ENCODE measurements at regions not wholly inside any gene's neighbourhood (a gene's known extent, or its start where the extent isn't known, plus 50 kb on each side); places are given as distances from the start of the nearest gene placed in this dataset.

GRCh38 chr1:106613068-106613467 is 443.4 kb upstream of the PRMT6 start:
- no peaks in the 10 kb centered on the region for H3K27me3 ChIP-seq (ENCODE audit: insufficient read depth, poor library complexity, severe bottlenecking)
- H3K27ac ChIP-seq (replicated peaks), result no peak overlapping the region
- H3K4me3 ChIP-seq (replicated peaks; ENCODE audit: insufficient read depth, low read length), result no peak overlapping the region
- TF ChIP-seq CTCF (IDR thresholded peaks at IDR 0.05; ENCODE audit: insufficient read depth, low read length), result no peak
- no peak for TF ChIP-seq GABPA (IDR thresholded peaks at IDR 0.05; ENCODE audit: low read depth)
- no peak for TF ChIP-seq POLR2AphosphoS5 (IDR thresholded peaks at IDR 0.05; ENCODE audit: low read depth)
- TF ChIP-seq REST (IDR thresholded peaks at IDR 0.05; ENCODE audit: insufficient replicate concordance, low read depth), result no peak
- no peak for TF ChIP-seq SPI1 (IDR thresholded peaks at IDR 0.05; ENCODE audit: borderline replicate concordance, low read depth)
- DNase-seq (ENCODE audit: low read depth in 1 of 2, low spot score in 1 of 2), result no peak

GRCh38 chr1:106613861-106614260 is 442.6 kb upstream of the PRMT6 start:
- no peaks in the 10 kb centered on the region for H3K27me3 ChIP-seq (ENCODE audit: insufficient read depth, poor library complexity, severe bottlenecking)
- no peak for DNase-seq (ENCODE audit: low read depth in 1 of 2, low spot score in 1 of 2)
- no peak overlapping the region for H3K4me3 ChIP-seq (replicated peaks; ENCODE audit: insufficient read depth, low read length)
- H3K27ac ChIP-seq (replicated peaks), result no peak overlapping the region
- TF ChIP-seq REST (IDR thresholded peaks at IDR 0.05; ENCODE audit: insufficient replicate concordance, low read depth) (no peak), SPI1 (IDR thresholded peaks at IDR 0.05; ENCODE audit: borderline replicate concordance, low read depth) (no peak), CTCF (IDR thresholded peaks at IDR 0.05; ENCODE audit: insufficient read depth, low read length) (no peak), POLR2AphosphoS5 (IDR thresholded peaks at IDR 0.05; ENCODE audit: low read depth) (no peak)

GRCh38 chr1:106615473-106615872 is 441.0 kb upstream of the PRMT6 start:
- no peak for DNase-seq (ENCODE audit: low read depth in 1 of 2, low spot score in 1 of 2)
- Histone ChIP-seq H3K27me3 (ENCODE audit: insufficient read depth, poor library complexity, severe bottlenecking) (no peaks in the 10 kb centered on the region), H3K27ac (replicated peaks) (no peak overlapping the region), H3K4me3 (replicated peaks; ENCODE audit: insufficient read depth, low read length) (no peak overlapping the region)
- TF ChIP-seq SPI1 (IDR thresholded peaks at IDR 0.05; ENCODE audit: borderline replicate concordance, low read depth), result no peak
- TF ChIP-seq GABPA (IDR thresholded peaks at IDR 0.05; ENCODE audit: low read depth), result no peak

GRCh38 chr1:106619080-106619826 is 437.2 kb upstream of the PRMT6 start:
- H3K27ac ChIP-seq (replicated peaks), result no peak overlapping the region
- TF ChIP-seq CTCF (IDR thresholded peaks at IDR 0.05; ENCODE audit: insufficient read depth, low read length), result no peak
- no peak for TF ChIP-seq GABPA (IDR thresholded peaks at IDR 0.05; ENCODE audit: low read depth)
- TF ChIP-seq POLR2AphosphoS5 (IDR thresholded peaks at IDR 0.05; ENCODE audit: low read depth), result no peak
- no peak for TF ChIP-seq SPI1 (IDR thresholded peaks at IDR 0.05; ENCODE audit: borderline replicate concordance, low read depth)
- TF ChIP-seq REST (IDR thresholded peaks at IDR 0.05; ENCODE audit: insufficient replicate concordance, low read depth), result no peak
- no peaks in the 10 kb centered on the region for H3K27me3 ChIP-seq (ENCODE audit: insufficient read depth, poor library complexity, severe bottlenecking)
- no peak overlapping the region for H3K4me3 ChIP-seq (replicated peaks; ENCODE audit: insufficient read depth, low read length)
- no peak for DNase-seq (ENCODE audit: low read depth in 1 of 2, low spot score in 1 of 2)
